ENCODE measurements at regions not wholly inside any gene's neighbourhood (a gene's known extent, or its start where the extent isn't known, plus 50 kb on each side); places are given as distances from the start of the nearest gene placed in this dataset.

DNA sequence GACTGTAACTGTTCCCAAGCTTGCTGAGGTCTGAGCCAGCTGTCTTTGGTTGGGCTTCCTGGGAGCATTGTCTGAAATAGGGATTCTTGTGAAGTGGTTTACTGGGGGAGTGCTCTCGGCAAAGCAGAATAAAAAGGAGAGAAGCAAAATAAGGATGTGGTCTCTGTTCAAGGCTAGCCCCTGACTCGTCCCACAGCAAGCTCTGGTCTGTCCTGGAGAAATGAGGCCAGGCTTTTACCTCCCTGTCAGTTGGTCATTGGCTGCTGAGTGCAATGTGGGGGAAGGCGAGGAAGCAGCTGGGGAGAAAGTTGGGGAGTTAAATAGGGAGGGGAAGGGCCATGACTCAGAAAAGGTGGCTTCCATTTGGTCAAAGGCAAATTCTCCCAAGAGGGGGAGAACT, 303.9 kb upstream of the DUSP10 start:
- Histone ChIP-seq H3K14ac (ENCODE audit: low read length) (no peak overlapping the region), H3K27me3 (ENCODE audit: insufficient read depth, low read length) (no peaks in the 10 kb centered on the region), H3K4me1 (ENCODE audit: control insufficient read depth in 1 of 2, insufficient read depth in 2 of 2, low read length in 2 of 2) (no peaks in the 10 kb centered on the region), H4K8ac (ENCODE audit: low read depth, low read length) (no peak overlapping the region), H2BK120ac (ENCODE audit: insufficient read depth, low read length, poor library complexity) (no peak overlapping the region), H4K12ac (ENCODE audit: low read depth, low read length) (no peak overlapping the region), H3K9ac (ENCODE audit: low read length) (no peak overlapping the region), H3K4me3 (ENCODE audit: low read depth, low read length) (no peak overlapping the region), H3K23ac (ENCODE audit: low read length) (no peak overlapping the region), H3K4me2 (ENCODE audit: low read length) (no peak overlapping the region), H3K27ac (ENCODE audit: low read depth, low read length) (no peak overlapping the region), H3K79me1 (ENCODE audit: low read length) (no peaks in the 10 kb centered on the region), H3K79me2 (ENCODE audit: control insufficient read depth, insufficient read depth, low read length, poor library complexity) (no peaks in the 10 kb centered on the region), H4K91ac (ENCODE audit: low read depth, low read length) (no peak overlapping the region), H3K9me3 (ENCODE audit: insufficient read depth, low read depth, low read length) (peaks cover 3% of the 10 kb centered on the region), H3K36me3 (ENCODE audit: control insufficient read depth in 1 of 2, insufficient read depth in 2 of 2, low read length in 2 of 2) (no peaks in the 10 kb centered on the region), H2BK5ac (ENCODE audit: low read depth, low read length, poor library complexity) (no peak overlapping the region), H2AFZ (ENCODE audit: insufficient read depth, low read length, poor library complexity) (no peak overlapping the region), H3K4ac (ENCODE audit: low read depth, low read length) (no peak overlapping the region), H3K18ac (ENCODE audit: low read length) (no peak overlapping the region), H2BK12ac (ENCODE audit: low read length) (no peak overlapping the region), H2AK5ac (ENCODE audit: low read length) (no peak overlapping the region)
- DNase-seq, result no peak
- WGBS (ENCODE audit: extremely low coverage, insufficient coverage, insufficient read length), result no CpG with 5 or more reads among the region's 3 CpGs

DNA sequence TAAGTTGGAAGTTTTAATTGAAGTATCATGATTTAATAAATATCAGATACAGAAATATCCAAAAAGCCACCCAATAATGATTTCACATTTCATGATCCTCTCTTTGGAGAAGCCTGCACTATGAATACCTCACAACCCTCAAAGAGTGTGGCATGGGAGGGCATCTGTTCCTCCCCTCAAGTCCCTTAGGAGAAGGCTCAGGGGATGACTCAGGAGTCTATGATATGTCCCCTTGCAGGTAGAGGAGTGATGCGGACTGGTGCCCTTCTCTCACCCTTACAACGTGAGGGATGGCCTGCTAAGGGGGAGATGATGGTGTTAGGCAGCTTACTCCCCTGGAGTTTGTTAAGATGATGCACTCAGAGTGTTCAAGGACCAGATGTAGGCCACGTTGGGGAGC, 303.3 kb upstream of the DUSP10 start:
- Histone ChIP-seq H3K4me3 (ENCODE audit: low read depth, low read length) (no peak overlapping the region), H3K27ac (ENCODE audit: low read depth, low read length) (no peak overlapping the region), H3K9ac (ENCODE audit: low read length) (no peak overlapping the region), H3K36me3 (ENCODE audit: control insufficient read depth in 1 of 2, insufficient read depth in 2 of 2, low read length in 2 of 2) (no peaks in the 10 kb centered on the region), H2AK5ac (ENCODE audit: low read length) (no peak overlapping the region), H4K12ac (ENCODE audit: low read depth, low read length) (no peak overlapping the region), H3K23ac (ENCODE audit: low read length) (no peak overlapping the region), H3K4me1 (ENCODE audit: control insufficient read depth in 1 of 2, insufficient read depth in 2 of 2, low read length in 2 of 2) (no peaks in the 10 kb centered on the region), H2AFZ (ENCODE audit: insufficient read depth, low read length, poor library complexity) (no peak overlapping the region), H2BK12ac (ENCODE audit: low read length) (no peak overlapping the region), H2BK120ac (ENCODE audit: insufficient read depth, low read length, poor library complexity) (no peak overlapping the region), H3K14ac (ENCODE audit: low read length) (no peak overlapping the region), H3K79me2 (ENCODE audit: control insufficient read depth, insufficient read depth, low read length, poor library complexity) (no peaks in the 10 kb centered on the region), H3K27me3 (ENCODE audit: insufficient read depth, low read length) (no peaks in the 10 kb centered on the region), H3K4ac (ENCODE audit: low read depth, low read length) (no peak overlapping the region), H3K9me3 (ENCODE audit: insufficient read depth, low read depth, low read length) (peaks cover 3% of the 10 kb centered on the region), H2BK5ac (ENCODE audit: low read depth, low read length, poor library complexity) (no peak overlapping the region), H3K4me2 (ENCODE audit: low read length) (no peak overlapping the region), H3K79me1 (ENCODE audit: low read length) (no peaks in the 10 kb centered on the region), H4K8ac (ENCODE audit: low read depth, low read length) (no peak overlapping the region), H4K91ac (ENCODE audit: low read depth, low read length) (no peak overlapping the region), H3K18ac (ENCODE audit: low read length) (no peak overlapping the region)
- WGBS (ENCODE audit: extremely low coverage, insufficient coverage, insufficient read length), result no CpG with 5 or more reads among the region's 3 CpGs
- no peak for DNase-seq

DNA sequence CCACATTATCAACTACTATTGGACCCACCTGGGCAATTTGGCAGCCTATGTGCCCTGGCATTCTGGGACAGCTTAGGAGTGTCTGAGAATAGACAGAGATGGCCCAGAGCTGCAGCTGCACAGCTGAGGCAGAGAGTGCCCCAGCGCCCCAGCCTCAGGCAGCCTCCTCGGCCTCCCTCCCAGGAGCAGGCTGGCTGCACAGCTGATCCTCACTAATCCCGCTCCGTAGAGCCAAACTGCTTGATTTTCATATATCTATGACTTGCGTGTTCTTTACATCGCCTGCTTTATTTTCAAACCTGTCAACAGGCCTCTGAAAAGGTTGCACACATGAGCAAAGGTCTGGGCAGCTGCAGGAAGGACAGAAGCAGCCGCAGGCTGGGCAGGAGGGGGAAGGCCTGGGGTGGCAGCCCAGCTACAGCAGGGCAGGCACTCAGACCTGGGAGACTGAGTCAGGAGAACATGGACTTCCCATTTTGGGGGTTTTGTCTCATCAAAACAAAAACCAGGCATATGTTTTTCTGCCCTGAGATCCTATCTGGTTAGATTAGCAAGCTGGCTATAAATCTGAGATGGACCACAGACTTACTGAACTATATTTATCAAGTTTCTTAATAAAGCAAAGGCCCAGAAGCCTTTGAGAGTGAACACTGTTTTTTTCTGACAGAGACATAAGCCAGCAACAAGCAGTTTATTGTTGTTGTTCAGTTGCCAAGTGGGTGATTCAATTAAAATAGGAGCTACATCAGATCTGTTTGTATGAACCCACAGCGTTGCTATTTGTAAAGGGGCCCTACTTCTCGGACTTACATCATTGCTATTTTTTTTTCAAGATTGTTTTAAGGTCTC, 301.8 kb upstream of the DUSP10 start:
- Histone ChIP-seq H2BK5ac (ENCODE audit: low read depth, low read length, poor library complexity) (no peak overlapping the region), H3K27me3 (ENCODE audit: insufficient read depth, low read length) (no peaks in the 10 kb centered on the region), H3K4me1 (ENCODE audit: control insufficient read depth in 1 of 2, insufficient read depth in 2 of 2, low read length in 2 of 2) (no peaks in the 10 kb centered on the region), H3K18ac (ENCODE audit: low read length) (no peak overlapping the region), H3K4ac (ENCODE audit: low read depth, low read length) (no peak overlapping the region), H4K91ac (ENCODE audit: low read depth, low read length) (no peak overlapping the region), H2AFZ (ENCODE audit: insufficient read depth, low read length, poor library complexity) (no peak overlapping the region), H3K9me3 (ENCODE audit: insufficient read depth, low read depth, low read length) (peaks cover 3% of the 10 kb centered on the region), H3K4me3 (ENCODE audit: low read depth, low read length) (no peak overlapping the region), H3K4me2 (ENCODE audit: low read length) (no peak overlapping the region), H3K79me2 (ENCODE audit: control insufficient read depth, insufficient read depth, low read length, poor library complexity) (no peaks in the 10 kb centered on the region), H3K9ac (ENCODE audit: low read length) (no peak overlapping the region), H3K27ac (ENCODE audit: low read depth, low read length) (no peak overlapping the region), H3K79me1 (ENCODE audit: low read length) (no peaks in the 10 kb centered on the region), H3K14ac (ENCODE audit: low read length) (no peak overlapping the region), H4K8ac (ENCODE audit: low read depth, low read length) (no peak overlapping the region), H3K23ac (ENCODE audit: low read length) (no peak overlapping the region), H2BK12ac (ENCODE audit: low read length) (no peak overlapping the region), H2BK120ac (ENCODE audit: insufficient read depth, low read length, poor library complexity) (no peak overlapping the region), H2AK5ac (ENCODE audit: low read length) (no peak overlapping the region), H3K36me3 (ENCODE audit: control insufficient read depth in 1 of 2, insufficient read depth in 2 of 2, low read length in 2 of 2) (no peaks in the 10 kb centered on the region), H4K12ac (ENCODE audit: low read depth, low read length) (no peak overlapping the region)
- WGBS (ENCODE audit: extremely low coverage, insufficient coverage, insufficient read length), result no CpG with 5 or more reads among the region's 9 CpGs
- no peak for DNase-seq

DNA sequence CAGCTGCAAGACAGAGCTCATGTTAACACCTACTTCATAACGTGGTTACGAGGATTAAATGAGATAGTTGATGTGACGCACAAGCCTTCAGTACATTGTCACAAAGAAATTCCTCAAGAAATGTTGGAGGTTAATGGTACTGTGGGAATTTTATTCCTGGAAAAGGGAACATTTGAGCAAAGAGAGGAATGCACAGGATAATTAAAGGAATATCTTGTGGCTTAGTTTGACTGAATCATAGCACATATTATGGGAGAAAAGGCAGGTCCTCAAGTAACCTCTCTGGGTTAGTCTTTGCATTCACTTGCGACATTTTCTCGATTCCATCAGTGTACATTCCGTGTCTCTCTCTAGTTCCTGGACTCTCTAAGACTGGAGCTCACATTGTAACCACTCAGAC, 300.2 kb upstream of the DUSP10 start:
- no peak overlapping the region for H2BK12ac ChIP-seq (ENCODE audit: low read length)
- no peak overlapping the region for H3K18ac ChIP-seq (ENCODE audit: low read length)
- H3K4me2 ChIP-seq (ENCODE audit: low read length), result no peak overlapping the region
- no peaks in the 10 kb centered on the region for H3K27me3 ChIP-seq (ENCODE audit: insufficient read depth, low read length)
- WGBS (ENCODE audit: extremely low coverage, insufficient coverage, insufficient read length), result no CpG with 5 or more reads among the region's 6 CpGs
- no peak overlapping the region for H3K23ac ChIP-seq (ENCODE audit: low read length)
- no peak overlapping the region for H3K4me3 ChIP-seq (ENCODE audit: low read depth, low read length)
- no peak overlapping the region for H3K4ac ChIP-seq (ENCODE audit: low read depth, low read length)
- no peaks in the 10 kb centered on the region for H3K36me3 ChIP-seq (ENCODE audit: control insufficient read depth in 1 of 2, insufficient read depth in 2 of 2, low read length in 2 of 2)
- no peaks in the 10 kb centered on the region for H3K4me1 ChIP-seq (ENCODE audit: control insufficient read depth in 1 of 2, insufficient read depth in 2 of 2, low read length in 2 of 2)
- H3K27ac ChIP-seq (ENCODE audit: low read depth, low read length), result no peak overlapping the region
- H3K9ac ChIP-seq (ENCODE audit: low read length), result no peak overlapping the region
- DNase-seq, result no peak
- no peak overlapping the region for H2AFZ ChIP-seq (ENCODE audit: insufficient read depth, low read length, poor library complexity)
- H2AK5ac ChIP-seq (ENCODE audit: low read length), result no peak overlapping the region
- H4K12ac ChIP-seq (ENCODE audit: low read depth, low read length), result no peak overlapping the region
- no peak overlapping the region for H2BK120ac ChIP-seq (ENCODE audit: insufficient read depth, low read length, poor library complexity)
- H4K8ac ChIP-seq (ENCODE audit: low read depth, low read length), result no peak overlapping the region
- H3K79me2 ChIP-seq (ENCODE audit: control insufficient read depth, insufficient read depth, low read length, poor library complexity), result no peaks in the 10 kb centered on the region
- no peaks in the 10 kb centered on the region for H3K79me1 ChIP-seq (ENCODE audit: low read length)
- H3K14ac ChIP-seq (ENCODE audit: low read length), result no peak overlapping the region
- H4K91ac ChIP-seq (ENCODE audit: low read depth, low read length), result no peak overlapping the region
- no peak overlapping the region for H2BK5ac ChIP-seq (ENCODE audit: low read depth, low read length, poor library complexity)
- H3K9me3 ChIP-seq (ENCODE audit: insufficient read depth, low read depth, low read length), result peaks cover 3% of the 10 kb centered on the region
